ENCODE measurements at regions not wholly inside any gene's neighbourhood (a gene's known extent, or its start where the extent isn't known, plus 50 kb on each side); places are given as distances from the start of the nearest gene placed in this dataset.

GRCh38 chr13:56659041-56659471, 481.7 kb upstream of the PRR20A start:
- DNase-seq (ENCODE audit: low spot score): no peak
- TF ChIP-seq RXRA (IDR thresholded peaks at IDR 0.05) (no peak), FOXA2 (IDR thresholded peaks at IDR 0.05) (no peak), REST (IDR thresholded peaks at IDR 0.05) (no peak), NR2F2 (IDR thresholded peaks at IDR 0.05) (no peak), YY1 (IDR thresholded peaks at IDR 0.05) (no peak), EGR1 (IDR thresholded peaks at IDR 0.05; ENCODE audit: low read depth in 2 of 2) (no peak), RAD21 (IDR thresholded peaks at IDR 0.05) (no peak), TAF1 (conservative IDR thresholded peaks at IDR 0.05) (no peak), JUND (IDR thresholded peaks at IDR 0.05) (no peak), ATF3 (IDR thresholded peaks at IDR 0.05) (no peak), HNF4A (conservative IDR thresholded peaks at IDR 0.05) (no peak), ZBTB33 (IDR thresholded peaks at IDR 0.05) (no peak), GABPA (IDR thresholded peaks at IDR 0.05 in 1 of 2, conservative IDR thresholded peaks at IDR 0.05 in 1 of 2) (no peak)
- TF ChIP-seq, protein P1, sequence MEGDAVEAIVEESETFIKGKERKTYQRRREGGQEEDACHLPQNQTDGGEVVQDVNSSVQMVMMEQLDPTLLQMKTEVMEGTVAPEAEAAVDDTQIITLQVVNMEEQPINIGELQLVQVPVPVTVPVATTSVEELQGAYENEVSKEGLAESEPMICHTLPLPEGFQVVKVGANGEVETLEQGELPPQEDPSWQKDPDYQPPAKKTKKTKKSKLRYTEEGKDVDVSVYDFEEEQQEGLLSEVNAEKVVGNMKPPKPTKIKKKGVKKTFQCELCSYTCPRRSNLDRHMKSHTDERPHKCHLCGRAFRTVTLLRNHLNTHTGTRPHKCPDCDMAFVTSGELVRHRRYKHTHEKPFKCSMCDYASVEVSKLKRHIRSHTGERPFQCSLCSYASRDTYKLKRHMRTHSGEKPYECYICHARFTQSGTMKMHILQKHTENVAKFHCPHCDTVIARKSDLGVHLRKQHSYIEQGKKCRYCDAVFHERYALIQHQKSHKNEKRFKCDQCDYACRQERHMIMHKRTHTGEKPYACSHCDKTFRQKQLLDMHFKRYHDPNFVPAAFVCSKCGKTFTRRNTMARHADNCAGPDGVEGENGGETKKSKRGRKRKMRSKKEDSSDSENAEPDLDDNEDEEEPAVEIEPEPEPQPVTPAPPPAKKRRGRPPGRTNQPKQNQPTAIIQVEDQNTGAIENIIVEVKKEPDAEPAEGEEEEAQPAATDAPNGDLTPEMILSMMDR (IDR thresholded peaks at IDR 0.05; ENCODE audit: low read depth, low read length, missing input control): no peak
- TF ChIP-seq, protein P2, sequence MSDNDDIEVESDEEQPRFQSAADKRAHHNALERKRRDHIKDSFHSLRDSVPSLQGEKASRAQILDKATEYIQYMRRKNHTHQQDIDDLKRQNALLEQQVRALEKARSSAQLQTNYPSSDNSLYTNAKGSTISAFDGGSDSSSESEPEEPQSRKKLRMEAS (IDR thresholded peaks at IDR 0.05): no peak
- no peak overlapping the region for H3K27ac ChIP-seq (ENCODE audit: low read depth in 1 of 2, low read length in 2 of 2)
- H3K4me3 ChIP-seq (ENCODE audit: low read depth in 1 of 3, low read length in 3 of 3): no peak overlapping the region
- no peaks in the 10 kb centered on the region for H3K4me1 ChIP-seq (ENCODE audit: control insufficient read depth in 4 of 4, insufficient read depth in 4 of 4, low read length in 3 of 4)
- H3K36me3 ChIP-seq (ENCODE audit: control insufficient read depth in 4 of 4, insufficient read depth in 3 of 4, low read depth in 1 of 4, low read length in 3 of 4): no peaks in the 10 kb centered on the region
- peaks cover 0 to 4% (median 0%) of the 10 kb centered on the region in 4 donors for H3K9me3 ChIP-seq (ENCODE audit: control insufficient read depth in 4 of 4, low read length in 3 of 4)
- 92% methylated on average over 23 of the region's 23 CpGs for WGBS
- no peak overlapping the region for H3K9ac ChIP-seq (ENCODE audit: low read depth in 1 of 2, low read length in 2 of 2)
- H3K27me3 ChIP-seq (ENCODE audit: control insufficient read depth in 4 of 4, insufficient read depth in 4 of 4, low read length in 3 of 4): no peaks in the 10 kb centered on the region

- Histone ChIP-seq H3K4me3 (ENCODE audit: low read depth in 1 of 3, low read length in 3 of 3) (no peak overlapping the region), H3K36me3 (ENCODE audit: control insufficient read depth in 4 of 4, insufficient read depth in 3 of 4, low read depth in 1 of 4, low read length in 3 of 4) (no peaks in the 10 kb centered on the region), H3K9ac (ENCODE audit: low read depth in 1 of 2, low read length in 2 of 2) (no peak overlapping the region), H3K9me3 (ENCODE audit: control insufficient read depth in 4 of 4, low read length in 3 of 4) (no peaks in the 10 kb centered on the region), H3K27ac (ENCODE audit: low read depth in 1 of 2, low read length in 2 of 2) (no peak overlapping the region), H3K4me1 (ENCODE audit: control insufficient read depth in 4 of 4, insufficient read depth in 4 of 4, low read length in 3 of 4) (no peaks in the 10 kb centered on the region), H3K27me3 (ENCODE audit: control insufficient read depth in 4 of 4, insufficient read depth in 4 of 4, low read length in 3 of 4) (no peaks in the 10 kb centered on the region)
- 90% methylated on average over 2 of the region's 2 CpGs for WGBS
- no peak for DNase-seq (ENCODE audit: low spot score)
- no peak for TF ChIP-seq HNF4A (conservative IDR thresholded peaks at IDR 0.05)
- TF ChIP-seq, protein P2 (IDR thresholded peaks at IDR 0.05): no peak
- TF ChIP-seq, protein P1 (IDR thresholded peaks at IDR 0.05; ENCODE audit: low read depth, low read length, missing input control): no peak
- TF ChIP-seq JUND (IDR thresholded peaks at IDR 0.05): no peak
- TF ChIP-seq TAF1 (conservative IDR thresholded peaks at IDR 0.05): no peak
- TF ChIP-seq SP1 (IDR thresholded peaks at IDR 0.05): no peak
- no peak for TF ChIP-seq YY1 (IDR thresholded peaks at IDR 0.05)
- no peak for TF ChIP-seq ATF3 (IDR thresholded peaks at IDR 0.05)
- no peak for TF ChIP-seq EGR1 (IDR thresholded peaks at IDR 0.05; ENCODE audit: low read depth in 2 of 2)
- TF ChIP-seq RXRA (IDR thresholded peaks at IDR 0.05): no peak
- no peak for TF ChIP-seq NR2F2 (IDR thresholded peaks at IDR 0.05)
- no peak for TF ChIP-seq GABPA (IDR thresholded peaks at IDR 0.05 in 1 of 2, conservative IDR thresholded peaks at IDR 0.05 in 1 of 2)
- no peak for TF ChIP-seq FOXA1 (IDR thresholded peaks at IDR 0.05)
Observed at GRCh38 chr13:56670563-56670962, 470.2 kb upstream of the PRR20A start.
